B cell (primary cell): ENCODE measurements at regions not wholly inside any gene's neighbourhood (a gene's known extent, or its start where the extent isn't known, plus 50 kb on each side); places are given as distances from the start of the nearest gene placed in this dataset.

ENCODE experiments used
- ATAC-seq: fragments of 200-7000 bp; cut with Tn5 transposase; one replicate; pipeline ENCODE4 v1.10.0; 2021; ENCODE audit warnings: low read depth, mild to moderate bottlenecking, moderate number of reproducible peaks, moderate library complexity
- CTCF ChIA-PET: fragments of 350-600 bp; sonication (Branson Sonifier 250); formaldehyde crosslinking; loops from one replicate; lab custom pipeline; 2021; ENCODE audit warnings: antibody characterized with exemption, inconsistent platforms; lab: Charles Lee
- POLR2A ChIA-PET: fragments of 350-600 bp; sonication (Branson Sonifier 250); formaldehyde crosslinking; loops from one replicate; lab custom pipeline; 2021; ENCODE audit warnings: antibody characterized with exemption; lab: Charles Lee
- DNase-seq: peaks from one replicate; pipeline ENCODE4 v3.0.0; 2013
- H2AFZ ChIP-seq: 2 replicates; pipeline ENCODE4 v1.6.1; 2012; ENCODE audit warnings: mild to moderate bottlenecking, low read depth, low read length; ENCODE audit not compliant: insufficient read depth, poor library complexity, severe bottlenecking
- H3K27ac ChIP-seq, 2 donors: 1 replicate in 1 of 2; 2 replicates in 1 of 2; pipeline ENCODE4 v1.5.1; 2012 to 2013; ENCODE audit warnings: low read length in 2 of 2, mild to moderate bottlenecking in 2 of 2, moderate library complexity in 1 of 2
- H3K27me3 ChIP-seq, 4 experiments: fragments of 200-600 bp in 1 of 4; sonication (generic) in 1 of 4; replicated peaks in 1 of 4; 1 replicate in 2 of 4; 2 replicates in 2 of 4; pipeline versions ENCODE4 v1.6.1 to v1.7.0; 2013 to 2016; ENCODE audit warnings: low read length in 3 of 4, mild to moderate bottlenecking in 2 of 4, mixed read lengths in 1 of 4, moderate library complexity in 1 of 4; ENCODE audit not compliant: insufficient read depth in 4 of 4, control insufficient read depth in 3 of 4; ENCODE audit errors: control extremely low read depth in 1 of 4
- H3K36me3 ChIP-seq, 2 experiments: replicated peaks in 1 of 2; 1 replicate in 1 of 2; 2 replicates in 1 of 2; pipeline versions ENCODE4 v1.6.1 to v1.7.1; 2013; ENCODE audit warnings: low read length in 1 of 2; ENCODE audit not compliant: insufficient read depth in 2 of 2, control insufficient read depth in 1 of 2; ENCODE audit errors: control extremely low read depth in 1 of 2, extremely low read depth in 1 of 2
- H3K4me1 ChIP-seq, 2 donors: fragments of 200-600 bp in 1 of 2; sonication (generic) in 1 of 2; 1 replicate in 1 of 2; 2 replicates in 1 of 2; pipeline versions ENCODE4 v1.5.1 to v1.6.1; 2013 to 2017; ENCODE audit warnings: low read length in 2 of 2; ENCODE audit not compliant: control insufficient read depth in 2 of 2, insufficient read depth in 2 of 2
- H3K4me2 ChIP-seq: replicated peaks from 2 replicates; pipeline ENCODE3; 2012; ENCODE audit warnings: mild to moderate bottlenecking, low read depth, low read length; ENCODE audit not compliant: poor library complexity, severe bottlenecking
- H3K4me3 ChIP-seq, 5 experiments: fragments of 200-600 bp in 1 of 5; sonication (generic) in 1 of 5; 1 replicate in 3 of 5; 2 replicates in 2 of 5; pipeline versions ENCODE4 v1.5.1 to v1.7.0; 2011 to 2016; ENCODE audit warnings: low read length in 4 of 5, mild to moderate bottlenecking in 4 of 5, low read depth in 2 of 5, control low read depth in 1 of 5, moderate library complexity in 1 of 5; ENCODE audit not compliant: insufficient read depth in 1 of 5; ENCODE audit errors: control extremely low read depth in 1 of 5, extremely low read depth in 1 of 5
- H3K79me2 ChIP-seq: fragments of 200-600 bp; sonication (generic); one replicate; pipeline ENCODE4 v1.6.0; 2016; ENCODE audit warnings: low read length; ENCODE audit not compliant: control insufficient read depth, insufficient read depth
- H3K9ac ChIP-seq: fragments of 200-600 bp; sonication (generic); 2 replicates; pipeline ENCODE4 v1.6.1; 2017; ENCODE audit warnings: mild to moderate bottlenecking, low read length, moderate library complexity
- H3K9me3 ChIP-seq, 3 donors: one replicate each; pipeline versions ENCODE4 v1.6.1 to v1.7.1; 2013; ENCODE audit warnings: low read length in 2 of 3; ENCODE audit not compliant: control insufficient read depth in 2 of 3, insufficient read depth in 1 of 3; ENCODE audit errors: control extremely low read depth in 1 of 3
- H4K20me1 ChIP-seq: 2 replicates; pipeline ENCODE4 v1.6.0; 2012; ENCODE audit warnings: mild to moderate bottlenecking, low read length; ENCODE audit not compliant: insufficient read depth, control insufficient read depth, poor library complexity, severe bottlenecking
- H3K27ac Mint-ChIP-seq: one replicate; pipeline ENCODE4 v1.8.0; 2021; ENCODE audit warnings: mixed read lengths
- H3K27me3 Mint-ChIP-seq: one replicate; pipeline ENCODE4 v1.8.0; 2021; ENCODE audit warnings: mixed read lengths
- H3K4me1 Mint-ChIP-seq: one replicate; pipeline ENCODE4 v1.8.0; 2021; ENCODE audit warnings: mixed read lengths
- H3K4me3 Mint-ChIP-seq: one replicate; pipeline ENCODE4 v1.8.0; 2021; ENCODE audit warnings: mixed read lengths
- H3K9me3 Mint-ChIP-seq: one replicate; pipeline ENCODE4 v1.8.0; 2022; ENCODE audit warnings: mixed read lengths; ENCODE audit not compliant: insufficient read depth
- CTCF ChIP-seq: fragments of 200-600 bp; IDR thresholded peaks from one replicate; pipeline ENCODE4 v1.8.0; 2022; ENCODE audit warnings: antibody characterized with exemption, mild to moderate bottlenecking
- EZH2 ChIP-seq: IDR thresholded peaks from 2 replicates; pipeline ENCODE4 v1.6.1; 2012; ENCODE audit warnings: borderline replicate concordance, low read depth, mild to moderate bottlenecking, moderate library complexity, low read length; ENCODE audit not compliant: insufficient read depth, poor library complexity, severe bottlenecking
- WGBS: methylation state at CpG from one replicate; pipeline ENCODE4 v1.1.5; 2013; ENCODE audit warnings: missing lambda C conversion rate; ENCODE audit not compliant: insufficient coverage; 5-methylcytosine and 5-hydroxymethylcytosine counted together
- intact Hi-C: fragments of 100-400 bp; cut with micrococcal nuclease; formaldehyde crosslinking; loops from one replicate; pipeline ENCODE4 v1.10.0; 2022

GRCh38 chr3:20836801-20837200 is 650.8 kb upstream of the SGO1 start:
- ChIA-PET CTCF (no interaction called here), POLR2A (no interaction called here)
- H3K4me2 ChIP-seq = no peak overlapping the region
- no peaks in the 10 kb centered on the region for H3K79me2 ChIP-seq
- Mint-ChIP-seq H3K4me1 (no peaks in the 10 kb centered on the region), H3K27ac (no peak overlapping the region), H3K9me3 (peaks cover 1% of the 10 kb centered on the region), H3K4me3 (no peak overlapping the region), H3K27me3 (no peaks in the 10 kb centered on the region)
- H3K4me3 ChIP-seq = no peak overlapping the region
- H3K4me1 ChIP-seq = no peaks in the 10 kb centered on the region
- no peaks in the 10 kb centered on the region for H3K9me3 ChIP-seq
- no peak overlapping the region for H3K9ac ChIP-seq
- no peak for TF ChIP-seq EZH2
- no peak for TF ChIP-seq CTCF
- H3K27me3 ChIP-seq = no peaks in the 10 kb centered on the region
- intact Hi-C loops = no loop called here
- no peak overlapping the region for H2AFZ ChIP-seq
- no peaks in the 10 kb centered on the region for H3K36me3 ChIP-seq
- DNase-seq = no peak
- ATAC-seq = no peak
- H3K27ac ChIP-seq = no peak overlapping the region
- WGBS = 100% methylated on average over 1 of the region's 2 CpGs
- H4K20me1 ChIP-seq = no peaks in the 10 kb centered on the region

GRCh38 chr3:20832963-20833362 is 647.0 kb upstream of the SGO1 start:
- no CpG with 5 or more reads among the region's 2 CpGs for WGBS
- CTCF ChIA-PET = no interaction called here
- DNase-seq (no peak), ATAC-seq (no peak)
- Histone ChIP-seq H3K27ac (no peak overlapping the region), H3K9me3 (no peaks in the 10 kb centered on the region), H3K79me2 (no peaks in the 10 kb centered on the region), H3K4me2 (no peak overlapping the region), H3K4me1 (no peaks in the 10 kb centered on the region), H3K9ac (no peak overlapping the region), H2AFZ (no peak overlapping the region), H3K36me3 (no peaks in the 10 kb centered on the region), H4K20me1 (no peaks in the 10 kb centered on the region), H3K27me3 (no peaks in the 10 kb centered on the region), H3K4me3 (no peak overlapping the region)
- intact Hi-C loops = no loop called here
- POLR2A ChIA-PET = no interaction called here
- no peaks in the 10 kb centered on the region for H3K27me3 Mint-ChIP-seq
- H3K4me1 Mint-ChIP-seq = no peaks in the 10 kb centered on the region
- no peak overlapping the region for H3K4me3 Mint-ChIP-seq
- TF ChIP-seq CTCF (no peak), EZH2 (no peak)
- H3K9me3 Mint-ChIP-seq = peaks cover 3% of the 10 kb centered on the region
- no peak overlapping the region for H3K27ac Mint-ChIP-seq
